GM12865 (cell line): ENCODE measurements at regions not wholly inside any gene's neighbourhood (a gene's known extent, or its start where the extent isn't known, plus 50 kb on each side); places are given as distances from the start of the nearest gene placed in this dataset.
"Not testable (repeated sequence)": the region's sequence is repeated elsewhere in the genome, so short reads cannot be mapped to it uniquely, and the experiment has no call there.

Source experiments
- DNase-seq: peaks from one replicate; pipeline ENCODE4 v3.0.0; 2010; ENCODE audit warnings: low read depth
- H3K4me3 ChIP-seq: 2 replicates; pipeline ENCODE4 v1.5.1; 2011; ENCODE audit warnings: mild to moderate bottlenecking, low read depth, low read length, control low read depth
- TF ChIP-seq, protein P1 (sequence below): IDR thresholded peaks from 2 replicates; pipeline ENCODE4 v1.5.1; 2011; ENCODE audit warnings: low read length, control low read depth, low read depth, inconsistent platforms; ENCODE audit not compliant: insufficient read depth; ENCODE audit errors: missing control alignments

DNA sequence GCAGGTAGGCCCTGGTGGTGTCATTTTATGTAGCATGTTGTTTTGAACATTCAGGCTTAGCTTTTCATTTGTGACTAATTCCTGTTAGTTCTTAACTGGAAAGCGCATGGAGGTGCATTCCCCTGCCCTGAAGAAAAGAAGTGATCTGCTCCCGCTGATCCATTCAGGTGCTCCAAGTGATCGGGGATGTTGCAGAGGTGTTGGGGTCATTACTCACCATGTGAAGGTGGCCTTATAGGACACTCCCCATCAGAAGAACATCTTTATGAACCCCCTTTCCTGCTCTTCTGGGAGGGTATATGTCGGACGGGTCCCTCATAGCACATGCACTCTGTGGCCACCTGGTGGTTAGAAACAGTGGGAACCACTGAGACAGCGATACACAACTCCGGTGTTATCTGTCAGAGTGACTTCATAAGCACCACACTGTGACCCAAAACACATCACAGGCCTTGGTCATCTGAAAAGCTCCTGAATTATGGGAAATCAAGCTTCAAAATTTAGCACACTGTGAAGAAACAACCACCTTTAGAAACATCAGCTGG, 172.5 kb upstream of the NOTCH2NLA start:
- DNase-seq, H3K4me3 ChIP-seq: not testable (repeated sequence)
- TF ChIP-seq, protein P1, sequence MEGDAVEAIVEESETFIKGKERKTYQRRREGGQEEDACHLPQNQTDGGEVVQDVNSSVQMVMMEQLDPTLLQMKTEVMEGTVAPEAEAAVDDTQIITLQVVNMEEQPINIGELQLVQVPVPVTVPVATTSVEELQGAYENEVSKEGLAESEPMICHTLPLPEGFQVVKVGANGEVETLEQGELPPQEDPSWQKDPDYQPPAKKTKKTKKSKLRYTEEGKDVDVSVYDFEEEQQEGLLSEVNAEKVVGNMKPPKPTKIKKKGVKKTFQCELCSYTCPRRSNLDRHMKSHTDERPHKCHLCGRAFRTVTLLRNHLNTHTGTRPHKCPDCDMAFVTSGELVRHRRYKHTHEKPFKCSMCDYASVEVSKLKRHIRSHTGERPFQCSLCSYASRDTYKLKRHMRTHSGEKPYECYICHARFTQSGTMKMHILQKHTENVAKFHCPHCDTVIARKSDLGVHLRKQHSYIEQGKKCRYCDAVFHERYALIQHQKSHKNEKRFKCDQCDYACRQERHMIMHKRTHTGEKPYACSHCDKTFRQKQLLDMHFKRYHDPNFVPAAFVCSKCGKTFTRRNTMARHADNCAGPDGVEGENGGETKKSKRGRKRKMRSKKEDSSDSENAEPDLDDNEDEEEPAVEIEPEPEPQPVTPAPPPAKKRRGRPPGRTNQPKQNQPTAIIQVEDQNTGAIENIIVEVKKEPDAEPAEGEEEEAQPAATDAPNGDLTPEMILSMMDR, result peak; percentile 19

DNA sequence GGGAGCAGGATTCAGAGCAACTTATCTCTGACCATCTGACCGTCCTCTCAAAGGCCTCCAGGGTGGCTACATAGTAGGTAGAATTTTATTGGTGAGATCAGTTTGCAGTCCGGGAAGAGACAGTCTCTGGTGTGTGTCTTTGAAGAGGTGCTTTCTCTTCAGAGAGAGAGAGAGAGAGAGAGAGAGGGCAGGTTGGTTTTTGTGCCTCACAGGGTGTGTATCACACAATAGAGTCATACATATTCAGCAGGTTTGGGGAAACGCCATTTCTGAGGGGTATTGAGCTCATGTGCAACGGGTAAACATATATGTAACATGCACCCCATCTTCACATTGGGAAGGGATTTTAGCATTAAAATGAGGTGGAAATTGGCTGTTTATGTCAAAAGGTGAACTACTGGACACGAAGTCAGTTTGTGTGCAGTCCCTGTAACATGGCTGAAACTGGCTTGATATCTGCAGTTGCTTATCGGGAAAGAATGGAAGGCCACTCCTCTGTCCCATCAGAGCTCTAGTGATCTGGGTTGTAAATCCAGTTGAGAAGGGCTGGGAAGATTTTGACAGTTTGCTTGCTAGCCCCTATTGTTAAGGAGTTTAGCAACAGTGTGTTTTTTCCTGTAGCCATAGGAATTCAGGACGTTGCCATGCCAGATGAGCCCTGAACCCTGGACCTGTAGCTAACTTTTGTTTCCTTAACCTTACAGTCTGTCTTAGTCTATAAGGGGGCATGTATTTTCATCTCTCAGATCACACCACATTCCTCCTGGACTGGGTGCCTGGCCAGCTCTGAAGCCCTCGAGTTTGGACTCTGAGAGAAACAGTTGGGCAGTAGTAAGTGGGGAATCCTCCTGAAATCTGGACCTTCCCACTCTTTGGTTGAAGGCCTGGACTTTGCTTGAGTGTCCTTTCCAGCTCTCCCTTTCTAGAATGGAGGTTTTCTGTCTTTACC, 171.6 kb upstream of the NOTCH2NLA start:
- not testable (repeated sequence) for DNase-seq, H3K4me3 ChIP-seq

DNA sequence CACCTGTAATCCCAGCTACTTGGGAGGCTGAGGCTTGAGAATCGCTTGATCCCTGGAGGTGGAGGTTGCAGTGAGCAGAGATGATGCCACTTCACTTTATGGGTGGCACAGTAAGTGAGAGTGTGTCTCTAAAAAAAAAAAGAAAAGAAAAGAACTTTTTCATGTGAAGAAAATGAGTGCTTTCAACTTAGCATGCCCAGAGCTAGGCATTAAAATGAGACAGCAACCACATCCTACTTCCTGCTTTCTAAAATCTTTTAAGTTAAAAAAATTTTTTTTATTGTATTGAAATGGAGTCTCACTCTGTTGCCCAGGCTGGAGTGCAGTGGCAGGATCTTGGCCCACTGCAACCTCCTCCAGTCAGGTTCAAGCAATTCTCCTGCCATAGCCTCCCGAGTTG, 170.4 kb upstream of the NOTCH2NLA start:
- H3K4me3 ChIP-seq, DNase-seq: not testable (repeated sequence)

DNA sequence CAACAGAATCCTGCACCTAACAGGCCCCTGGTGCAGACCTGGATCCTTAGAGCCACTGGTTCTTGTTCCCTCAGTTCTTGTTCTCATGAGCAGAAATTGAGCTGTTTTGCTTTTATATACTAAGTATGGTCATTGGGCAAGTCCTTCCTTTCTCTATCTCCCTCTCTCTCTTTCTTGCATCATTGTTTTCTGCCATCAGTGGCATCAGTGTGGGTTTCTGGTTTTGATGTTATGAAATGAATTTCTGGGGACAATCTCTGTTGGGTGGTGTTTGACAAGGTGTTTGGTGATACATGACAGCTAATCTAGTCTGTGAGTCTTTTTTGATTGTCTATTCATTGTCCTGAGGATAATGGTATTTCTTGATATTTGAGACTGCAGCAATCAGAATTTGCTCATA, 168.0 kb upstream of the NOTCH2NLA start:
- not testable (repeated sequence) for DNase-seq, H3K4me3 ChIP-seq

DNA sequence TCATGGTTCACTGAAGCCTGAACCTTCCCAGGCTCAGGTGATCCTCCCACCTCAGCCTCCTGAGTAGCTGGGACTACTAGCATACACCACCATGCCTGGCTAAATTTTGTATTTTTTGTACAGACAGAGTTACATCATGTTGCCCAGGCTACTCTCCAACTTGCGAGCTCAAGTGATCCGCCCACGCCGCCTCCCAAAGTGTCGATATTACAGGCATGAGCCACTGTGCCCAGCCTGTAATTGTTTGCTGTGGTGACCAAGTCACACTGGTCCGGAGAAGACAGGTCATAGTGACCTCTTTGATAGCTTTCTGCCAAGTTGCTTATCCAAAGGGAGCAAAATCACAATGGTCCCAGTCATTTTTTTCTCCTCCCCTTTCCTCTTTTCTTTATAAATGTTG, 167.4 kb upstream of the NOTCH2NLA start:
- DNase-seq, H3K4me3 ChIP-seq: not testable (repeated sequence)

DNA sequence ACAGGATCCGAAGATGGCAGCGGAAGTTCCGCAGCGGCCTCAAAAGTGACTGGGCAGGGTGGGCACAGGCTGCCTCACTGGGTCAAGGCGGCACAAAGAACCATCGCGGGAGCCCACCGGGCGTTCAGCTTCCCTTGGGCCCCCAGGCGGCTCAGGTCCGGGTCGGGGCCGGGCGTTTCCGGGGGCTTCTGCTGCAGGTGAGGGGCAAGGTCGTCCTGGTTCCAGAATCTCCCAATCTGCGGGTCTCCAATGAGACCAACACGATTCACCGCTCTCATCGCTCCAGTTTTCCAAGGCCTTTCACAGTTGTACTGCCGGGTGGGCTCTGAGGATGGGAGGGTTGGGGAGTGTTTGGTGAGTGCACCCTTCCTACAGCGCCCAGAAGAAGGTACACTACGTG, 165.0 kb upstream of the NOTCH2NLA start:
- H3K4me3 ChIP-seq, DNase-seq: not testable (repeated sequence)

DNA sequence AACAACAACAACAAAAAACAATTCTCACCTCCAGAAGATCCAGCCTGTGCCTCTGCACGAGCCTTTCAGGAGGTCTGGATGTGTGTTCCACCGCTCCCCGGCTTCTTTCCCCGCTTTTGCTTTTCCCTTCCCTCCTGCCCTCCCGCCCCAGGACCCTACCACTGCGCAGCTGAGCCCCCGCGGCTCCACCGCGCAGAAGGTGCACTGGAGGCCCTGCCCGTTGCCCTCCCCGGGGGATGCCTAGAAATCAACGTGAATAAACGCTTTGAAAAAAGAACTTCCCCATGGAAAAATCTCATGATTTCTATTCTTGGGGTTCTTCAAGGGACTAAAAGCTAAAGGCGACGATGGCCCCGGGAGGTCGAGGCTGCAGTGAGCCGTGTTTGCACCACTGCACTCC, 164.3 kb upstream of the NOTCH2NLA start:
- DNase-seq, H3K4me3 ChIP-seq: not testable (repeated sequence)

DNA sequence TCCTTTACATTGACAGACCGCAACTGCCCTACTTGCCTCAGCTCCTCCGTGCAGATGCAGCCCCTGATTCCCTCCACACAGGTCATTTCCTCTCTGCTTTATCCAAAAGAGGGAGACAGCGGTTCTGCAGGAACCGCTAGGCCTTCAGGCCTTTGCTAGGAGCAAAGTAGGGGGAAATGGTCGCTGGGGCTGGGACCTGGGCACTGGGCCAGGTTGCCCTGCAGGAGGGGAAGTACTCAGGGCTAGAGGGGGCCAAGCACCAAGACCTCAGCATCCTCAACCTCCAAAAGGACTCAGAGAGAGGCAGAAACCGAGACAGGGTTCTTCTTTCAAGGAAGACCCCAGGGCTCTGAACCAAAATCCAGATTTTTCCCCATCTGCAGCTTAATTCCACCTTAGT, 160.4 kb upstream of the NOTCH2NLA start:
- not testable (repeated sequence) for H3K4me3 ChIP-seq, DNase-seq

DNA sequence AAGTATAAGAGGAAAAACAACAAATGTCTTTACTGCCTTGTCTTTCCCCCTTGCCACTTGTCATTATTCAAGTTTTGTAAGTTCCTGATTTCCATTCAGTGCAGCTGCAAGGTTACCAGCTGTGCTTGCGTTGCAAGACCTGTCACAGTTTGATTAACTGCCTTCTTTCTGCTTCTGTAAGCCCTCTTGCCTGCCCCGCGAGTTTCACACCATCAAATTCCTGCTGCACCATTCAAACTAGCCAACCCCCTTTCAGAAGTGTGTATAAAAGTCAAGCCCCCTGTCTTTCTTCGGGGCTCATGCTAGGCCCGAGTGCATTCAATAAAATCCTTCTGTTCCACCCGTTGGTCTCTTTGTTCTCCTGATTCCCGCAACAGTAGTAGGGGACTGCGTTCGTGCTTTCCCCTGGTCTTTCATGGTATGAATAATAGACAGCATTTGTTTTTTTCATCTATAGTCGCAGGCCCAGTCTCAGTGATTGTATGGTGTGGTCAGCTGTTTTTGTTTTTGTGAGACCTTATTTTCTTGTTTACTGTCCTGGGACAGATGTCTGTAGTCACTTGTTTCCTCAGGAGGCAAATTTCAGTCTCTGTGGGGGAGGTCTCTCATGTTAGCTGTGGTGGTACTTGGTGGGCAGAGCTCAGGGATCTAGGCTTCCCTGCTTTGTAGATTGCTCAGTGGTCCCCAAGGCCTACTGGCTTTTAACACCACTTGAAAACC, 159.1 kb upstream of the NOTCH2NLA start:
- peak; percentile 70 for DNase-seq
- H3K4me3 ChIP-seq, result not testable (repeated sequence)

DNA sequence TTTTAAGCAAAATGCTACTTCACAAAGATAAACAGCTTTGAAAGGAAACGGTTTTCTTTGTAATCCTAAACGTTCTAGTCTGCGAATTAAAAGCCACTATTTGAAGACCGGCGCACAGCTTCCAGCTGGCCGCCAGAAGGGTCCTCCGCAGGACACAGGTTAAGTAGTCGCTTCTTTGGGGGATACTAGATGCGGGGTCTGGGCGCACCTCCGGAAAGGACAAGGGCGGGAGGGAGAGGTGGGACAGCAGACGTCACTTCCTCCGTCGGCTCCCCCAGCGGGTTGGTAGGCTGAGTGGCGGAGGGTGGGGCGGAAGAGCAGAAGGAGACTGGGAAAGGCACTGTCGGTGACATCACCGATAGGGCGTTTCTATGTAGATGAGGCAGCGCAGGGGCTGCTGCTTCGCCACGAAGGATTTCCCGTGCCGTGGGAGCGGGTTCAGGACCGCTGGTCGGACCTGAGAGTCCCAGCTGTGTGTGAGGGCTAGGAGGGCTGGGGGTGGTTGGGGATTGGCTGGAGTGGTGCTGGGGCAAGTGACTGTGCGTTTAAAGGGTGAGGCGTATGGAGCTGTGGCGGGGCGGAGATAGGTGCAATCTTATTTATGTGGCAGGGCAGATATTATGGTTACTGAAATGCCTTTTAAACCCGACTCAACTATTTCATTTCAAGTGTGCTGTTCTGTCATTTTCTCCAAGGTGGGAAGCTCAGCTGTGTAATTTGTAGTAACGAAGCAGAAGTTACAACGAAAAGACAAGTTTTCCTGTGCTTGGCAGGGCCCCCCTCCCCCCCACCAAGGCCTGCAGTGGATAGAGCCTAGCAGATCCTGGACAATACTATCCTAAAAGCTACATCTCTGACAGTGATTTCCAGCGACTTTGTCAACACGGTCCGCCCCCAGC, 158.3 kb upstream of the NOTCH2NLA start:
- H3K4me3 ChIP-seq, result peak overlapping the region; percentile 53

DNA sequence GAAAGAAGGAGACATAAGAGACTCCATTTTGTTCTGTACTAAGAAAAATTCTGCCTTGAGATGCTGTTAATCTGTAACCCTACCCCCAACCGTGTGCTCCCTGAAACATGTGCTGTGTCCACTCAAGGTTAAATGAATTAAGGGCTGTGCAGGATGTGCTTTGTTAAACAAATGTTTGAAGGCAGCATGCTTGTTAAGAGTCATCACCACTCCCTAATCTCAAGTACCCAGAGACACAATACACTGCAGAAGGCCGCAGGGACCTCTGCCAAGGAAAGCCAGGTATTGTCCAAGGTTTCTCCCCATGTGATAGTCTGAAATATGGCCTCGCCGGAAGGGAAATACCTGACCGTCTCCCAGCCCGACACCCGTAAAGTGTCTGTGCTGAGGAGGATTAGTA, 152.4 kb upstream of the NOTCH2NLA start:
- not testable (repeated sequence) for DNase-seq, H3K4me3 ChIP-seq

More for the DNA sequence above, 158.3 kb upstream of the NOTCH2NLA start:
- peak; percentile 97 for DNase-seq

DNA sequence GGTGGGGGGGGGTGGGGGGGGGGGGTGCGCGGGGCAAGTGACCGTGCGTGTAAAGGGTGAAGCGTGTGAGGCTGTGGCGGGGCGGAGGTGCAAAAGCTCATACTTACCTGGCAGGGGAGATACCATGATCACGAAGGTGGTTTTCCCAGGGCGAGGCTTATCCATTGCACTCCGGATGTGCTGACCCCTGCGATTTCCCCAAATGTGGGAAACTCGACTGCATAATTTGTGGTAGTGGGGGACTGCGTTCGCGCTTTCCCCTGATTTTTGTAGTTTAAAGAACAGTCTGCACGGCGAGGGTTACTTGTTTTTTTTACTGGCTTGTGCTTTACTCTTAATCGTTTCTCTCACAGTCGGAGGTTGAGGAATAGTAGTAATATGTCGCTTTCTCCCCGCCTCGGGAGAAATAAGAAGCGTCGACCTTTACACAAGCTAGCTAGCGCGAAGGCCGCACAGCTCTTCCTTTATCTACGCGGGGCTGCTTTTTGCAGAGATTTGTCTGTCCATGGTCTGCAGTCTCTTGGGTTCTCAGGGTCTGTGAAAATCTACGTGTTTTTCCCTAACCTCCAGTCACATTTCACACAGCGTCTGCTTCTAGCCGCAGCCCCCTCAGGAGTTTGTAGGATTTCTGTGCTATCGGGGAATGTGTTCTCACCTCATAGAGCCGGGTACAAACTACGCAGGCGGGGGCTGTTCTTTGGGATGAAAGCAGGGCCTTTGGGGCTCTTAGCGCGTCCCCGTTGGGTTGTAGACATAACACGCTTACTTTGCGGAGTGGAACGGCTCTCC, 148.1 kb upstream of the NOTCH2NLA start:
- H3K4me3 ChIP-seq, result peak overlapping the region; percentile 45
- DNase-seq, result peak; percentile 97

DNA sequence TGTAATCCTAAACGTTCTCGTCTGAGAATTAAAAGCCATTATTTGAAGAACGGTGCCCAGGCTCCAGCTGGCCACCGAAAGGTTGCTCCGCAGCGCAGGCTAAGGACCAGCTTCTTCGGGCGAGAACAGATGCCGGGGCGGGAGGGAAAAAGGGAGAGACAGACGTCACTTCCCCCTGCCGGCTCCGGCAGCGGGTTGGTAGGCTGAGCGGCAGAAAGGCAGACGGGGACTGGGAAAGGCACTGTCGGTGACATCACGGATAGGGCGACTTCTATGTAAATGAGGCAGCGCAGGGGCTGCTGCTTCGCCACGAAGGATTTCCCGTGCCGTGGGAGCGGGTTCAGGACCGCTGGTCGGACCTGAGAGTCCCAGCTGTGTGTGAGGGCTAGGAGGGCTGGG, 147.5 kb upstream of the NOTCH2NLA start:
- DNase-seq, result peak; percentile 87
- peak overlapping the region; percentile 43; the same call in 1 of the 2 replicates for H3K4me3 ChIP-seq

DNA sequence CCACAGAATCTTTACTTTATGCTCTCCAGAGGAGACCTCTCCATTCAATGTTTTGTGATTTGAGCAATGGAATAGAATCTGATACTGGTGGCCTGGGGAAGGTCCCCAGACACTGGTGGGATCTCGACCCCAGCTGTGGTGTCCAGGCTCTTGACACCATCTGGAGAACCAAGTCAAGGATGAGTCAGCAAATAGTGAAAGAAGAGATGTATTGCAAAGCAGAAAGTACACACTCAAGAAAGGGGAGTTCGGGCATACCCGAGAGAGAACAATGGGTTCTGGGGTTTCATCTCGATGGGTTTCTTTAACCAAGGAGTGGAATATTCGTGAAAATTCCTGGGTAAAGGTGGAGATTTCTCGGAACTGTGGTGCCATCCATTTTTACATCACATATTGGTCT, 146.3 kb upstream of the NOTCH2NLA start:
- H3K4me3 ChIP-seq, DNase-seq: not testable (repeated sequence)

DNA sequence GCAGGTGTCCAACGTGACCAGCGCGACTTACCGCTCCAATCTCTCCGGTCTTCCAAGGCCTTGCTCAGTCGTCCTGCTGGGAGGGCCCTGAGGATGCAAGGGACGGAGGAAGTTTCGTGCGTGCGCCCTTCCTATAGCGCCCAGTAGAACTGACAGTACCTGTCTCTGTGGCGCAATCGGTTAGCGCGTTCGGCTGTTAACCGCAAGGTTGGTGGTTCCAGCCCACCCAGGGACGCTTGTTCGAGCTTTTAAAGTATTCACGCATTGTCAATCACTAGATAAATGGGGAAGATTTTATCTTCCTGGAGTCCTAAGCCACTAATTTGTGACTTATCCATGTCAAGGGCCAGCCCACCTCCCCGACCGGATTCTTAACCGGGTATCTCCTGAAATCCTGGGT, 141.1 kb upstream of the NOTCH2NLA start:
- peak; percentile 79 for DNase-seq
- H3K4me3 ChIP-seq, result peak overlapping the region; percentile 15; the same call in 1 of the 2 replicates

DNA sequence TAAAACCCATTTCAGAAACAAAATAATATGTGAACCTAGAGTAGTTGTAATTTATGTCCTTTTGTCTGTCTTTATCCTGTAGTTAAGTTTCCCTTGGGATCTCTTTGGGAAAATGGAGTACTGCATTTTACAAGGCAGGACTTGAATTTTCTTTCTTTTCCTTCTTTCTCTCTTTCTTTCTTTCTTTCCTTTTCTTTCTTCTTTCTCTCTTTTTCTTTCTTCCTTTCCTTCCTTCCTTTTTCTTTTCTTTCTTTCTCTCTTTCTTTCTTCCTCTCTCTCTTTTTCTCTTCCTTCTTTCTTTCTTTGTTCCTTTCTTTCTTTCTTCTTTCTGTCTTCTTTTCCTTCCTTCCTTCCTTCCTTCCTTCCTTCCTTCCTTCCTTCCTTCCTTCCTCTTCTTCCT, 126.6 kb upstream of the NOTCH2NLA start:
- not testable (repeated sequence) for H3K4me3 ChIP-seq, DNase-seq

DNA sequence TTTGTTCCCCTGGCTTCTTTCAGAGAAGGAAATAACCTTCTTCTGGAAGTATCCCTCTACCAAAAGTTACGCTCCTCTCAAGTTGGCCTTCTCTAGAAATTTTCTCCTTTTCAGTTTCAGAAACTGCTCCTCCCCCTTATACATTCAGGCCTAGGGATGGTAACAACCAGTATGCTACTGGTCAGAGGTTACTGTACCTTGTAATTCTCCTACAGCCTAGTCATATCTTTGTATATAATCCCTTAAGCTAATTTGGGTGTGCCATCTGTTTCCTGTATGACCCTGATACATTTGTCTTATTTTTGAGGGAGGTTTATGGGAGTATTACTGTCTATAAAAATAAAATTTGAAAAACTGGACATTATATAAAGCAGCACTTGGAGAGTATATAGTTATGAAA, 98.0 kb upstream of the NOTCH2NLA start:
- not testable (repeated sequence) for DNase-seq, H3K4me3 ChIP-seq
